HepG2 (cell line): ENCODE measurements at regions not wholly inside any gene's neighbourhood (a gene's known extent, or its start where the extent isn't known, plus 50 kb on each side); places are given as distances from the start of the nearest gene placed in this dataset.

Experiments used
- CBX2 ChIP-seq, 2 experiments: fragments of 200-600 bp in 1 of 2; sonication (generic); formaldehyde crosslinking in 1 of 2; IDR thresholded peaks; 2 replicates each; pipeline versions ENCODE4 v1.7.0 to v1.8.1; 2018 to 2022; ENCODE audit warnings: low read depth in 2 of 2, low read length in 1 of 2, mild to moderate bottlenecking in 1 of 2, missing genetic modification reagents in 1 of 2
- FOXA3 ChIP-seq: IDR thresholded peaks from 2 replicates; pipeline ENCODE4 v1.6.1; 2016; ENCODE audit warnings: missing genetic modification reagents, missing compliant biosample characterization
- HMGA1 ChIP-seq: sonication (generic); formaldehyde crosslinking; conservative IDR thresholded peaks from 2 replicates; pipeline ENCODE4 v1.4.0; 2020; ENCODE audit warnings: missing genetic modification reagents
- HOXA3 ChIP-seq: sonication (generic); formaldehyde crosslinking; IDR thresholded peaks from 2 replicates; pipeline ENCODE4 v1.5.0; 2020; ENCODE audit warnings: missing genetic modification reagents
- KAT2B ChIP-seq: fragments of 150-350 bp; IDR thresholded peaks from 2 replicates; pipeline ENCODE4 v1.6.1; 2014; ENCODE audit warnings: low read depth, low read length, borderline replicate concordance
- PHF8 ChIP-seq: sonication (generic); formaldehyde crosslinking; IDR thresholded peaks from 2 replicates; pipeline ENCODE4 v1.5.0; 2020; ENCODE audit warnings: missing genetic modification reagents
- POLR2A ChIP-seq, 2 experiments: IDR thresholded peaks; 2 replicates each; pipeline ENCODE4 v1.6.1; 2011; ENCODE audit warnings: low read depth in 2 of 2, low read length in 2 of 2, mild to moderate bottlenecking in 1 of 2, moderate library complexity in 1 of 2; ENCODE audit not compliant: insufficient read depth in 1 of 2
- PRMT3 ChIP-seq: sonication (generic); formaldehyde crosslinking; IDR thresholded peaks from 2 replicates; pipeline ENCODE4 v1.8.1; 2022; ENCODE audit warnings: low read depth, mild to moderate bottlenecking, moderate library complexity, missing genetic modification reagents, borderline replicate concordance
- SATB2 ChIP-seq: sonication (generic); formaldehyde crosslinking; IDR thresholded peaks from 2 replicates; pipeline ENCODE4 v1.5.0; 2020; ENCODE audit warnings: missing genetic modification reagents
- ZKSCAN5 ChIP-seq: sonication (generic); formaldehyde crosslinking; IDR thresholded peaks from 2 replicates; pipeline ENCODE4 v1.5.1; 2020; ENCODE audit warnings: mild to moderate bottlenecking, missing genetic modification reagents
- TF ChIP-seq, protein P1 (sequence below): sonication (generic); formaldehyde crosslinking; IDR thresholded peaks from 2 replicates; pipeline ENCODE4 v1.8.1; 2023; ENCODE audit warnings: mild to moderate bottlenecking, moderate library complexity, missing genetic modification reagents
- TF ChIP-seq, protein P2 (sequence below): IDR thresholded peaks from 2 replicates; pipeline ENCODE4 v1.6.1; 2012; ENCODE audit warnings: inconsistent platforms
- TF ChIP-seq, protein P3 (sequence below): IDR thresholded peaks from 2 replicates; pipeline ENCODE4 v1.6.1; 2016; ENCODE audit warnings: low read depth, missing genetic modification reagents, missing compliant biosample characterization

DNA sequence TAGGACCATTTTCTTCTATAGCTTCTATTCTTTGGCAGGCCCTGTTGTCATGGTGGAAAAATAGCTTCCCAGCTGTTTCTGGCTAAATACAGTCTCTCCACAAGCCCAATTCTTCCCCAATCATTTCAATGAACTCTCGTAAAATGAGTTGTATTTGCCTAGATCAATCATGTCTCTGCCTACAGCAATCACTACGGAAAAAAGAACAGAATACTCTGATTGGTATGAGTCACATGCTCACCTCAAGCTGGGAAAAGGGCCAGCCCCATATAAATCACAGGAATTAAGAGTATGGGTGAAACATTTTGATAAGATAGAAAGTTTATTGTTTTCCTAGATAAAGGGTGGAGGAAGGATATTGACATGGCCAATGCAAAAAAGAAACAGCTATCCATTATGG lies 711.4 kb downstream of the EFNA5 start (continued):
- TF ChIP-seq, protein P1, sequence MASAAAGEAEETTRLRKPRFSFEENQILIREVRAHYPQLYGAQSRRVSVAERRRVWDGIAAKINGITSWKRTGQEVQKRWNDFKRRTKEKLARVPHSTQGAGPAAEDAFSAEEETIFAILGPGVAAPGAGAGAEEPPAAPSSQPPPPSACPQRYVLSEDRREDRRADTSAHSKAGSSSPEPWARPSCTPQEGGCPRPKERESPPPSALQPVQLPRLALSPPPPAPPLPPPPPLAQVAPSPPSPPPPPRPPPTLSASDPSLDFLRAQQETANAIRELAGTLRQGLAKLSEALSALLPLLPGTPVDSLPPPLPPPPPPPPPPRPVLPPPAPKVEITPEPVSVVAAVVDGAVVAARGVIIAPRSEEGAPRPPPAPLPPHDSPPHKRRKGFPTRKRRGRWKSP (CRISPR knock-in tag), result no peak
- TF ChIP-seq KAT2B (no peak), FOXA3 (CRISPR knock-in tag) (no peak), ZKSCAN5 (CRISPR knock-in tag) (no peak), POLR2A (IDR thresholded peaks at IDR 0.05; ENCODE audit: insufficient read depth in 1 of 2, low read depth in 2 of 2, low read length in 2 of 2) (no peak), PRMT3 (no peak), HMGA1 (CRISPR knock-in tag) (no peak), CBX2 (IDR thresholded peaks at IDR 0.05; ENCODE audit: low read depth, low read length) (no peak), CBX2 (CRISPR knock-in tag; IDR thresholded peaks at IDR 0.05; ENCODE audit: low read depth) (no peak), SATB2 (no peak), HOXA3 (CRISPR knock-in tag) (no peak), PHF8 (CRISPR knock-in tag) (no peak)
- TF ChIP-seq, protein P2, sequence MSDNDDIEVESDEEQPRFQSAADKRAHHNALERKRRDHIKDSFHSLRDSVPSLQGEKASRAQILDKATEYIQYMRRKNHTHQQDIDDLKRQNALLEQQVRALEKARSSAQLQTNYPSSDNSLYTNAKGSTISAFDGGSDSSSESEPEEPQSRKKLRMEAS, result no peak
- TF ChIP-seq, protein P3, sequence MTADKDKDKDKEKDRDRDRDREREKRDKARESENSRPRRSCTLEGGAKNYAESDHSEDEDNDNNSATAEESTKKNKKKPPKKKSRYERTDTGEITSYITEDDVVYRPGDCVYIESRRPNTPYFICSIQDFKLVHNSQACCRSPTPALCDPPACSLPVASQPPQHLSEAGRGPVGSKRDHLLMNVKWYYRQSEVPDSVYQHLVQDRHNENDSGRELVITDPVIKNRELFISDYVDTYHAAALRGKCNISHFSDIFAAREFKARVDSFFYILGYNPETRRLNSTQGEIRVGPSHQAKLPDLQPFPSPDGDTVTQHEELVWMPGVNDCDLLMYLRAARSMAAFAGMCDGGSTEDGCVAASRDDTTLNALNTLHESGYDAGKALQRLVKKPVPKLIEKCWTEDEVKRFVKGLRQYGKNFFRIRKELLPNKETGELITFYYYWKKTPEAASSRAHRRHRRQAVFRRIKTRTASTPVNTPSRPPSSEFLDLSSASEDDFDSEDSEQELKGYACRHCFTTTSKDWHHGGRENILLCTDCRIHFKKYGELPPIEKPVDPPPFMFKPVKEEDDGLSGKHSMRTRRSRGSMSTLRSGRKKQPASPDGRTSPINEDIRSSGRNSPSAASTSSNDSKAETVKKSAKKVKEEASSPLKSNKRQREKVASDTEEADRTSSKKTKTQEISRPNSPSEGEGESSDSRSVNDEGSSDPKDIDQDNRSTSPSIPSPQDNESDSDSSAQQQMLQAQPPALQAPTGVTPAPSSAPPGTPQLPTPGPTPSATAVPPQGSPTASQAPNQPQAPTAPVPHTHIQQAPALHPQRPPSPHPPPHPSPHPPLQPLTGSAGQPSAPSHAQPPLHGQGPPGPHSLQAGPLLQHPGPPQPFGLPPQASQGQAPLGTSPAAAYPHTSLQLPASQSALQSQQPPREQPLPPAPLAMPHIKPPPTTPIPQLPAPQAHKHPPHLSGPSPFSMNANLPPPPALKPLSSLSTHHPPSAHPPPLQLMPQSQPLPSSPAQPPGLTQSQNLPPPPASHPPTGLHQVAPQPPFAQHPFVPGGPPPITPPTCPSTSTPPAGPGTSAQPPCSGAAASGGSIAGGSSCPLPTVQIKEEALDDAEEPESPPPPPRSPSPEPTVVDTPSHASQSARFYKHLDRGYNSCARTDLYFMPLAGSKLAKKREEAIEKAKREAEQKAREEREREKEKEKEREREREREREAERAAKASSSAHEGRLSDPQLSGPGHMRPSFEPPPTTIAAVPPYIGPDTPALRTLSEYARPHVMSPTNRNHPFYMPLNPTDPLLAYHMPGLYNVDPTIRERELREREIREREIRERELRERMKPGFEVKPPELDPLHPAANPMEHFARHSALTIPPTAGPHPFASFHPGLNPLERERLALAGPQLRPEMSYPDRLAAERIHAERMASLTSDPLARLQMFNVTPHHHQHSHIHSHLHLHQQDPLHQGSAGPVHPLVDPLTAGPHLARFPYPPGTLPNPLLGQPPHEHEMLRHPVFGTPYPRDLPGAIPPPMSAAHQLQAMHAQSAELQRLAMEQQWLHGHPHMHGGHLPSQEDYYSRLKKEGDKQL (CRISPR knock-in tag), result no peak
